Endothelial cell of umbilical vein (primary cell): ENCODE measurements at regions not wholly inside any gene's neighbourhood (a gene's known extent, or its start where the extent isn't known, plus 50 kb on each side); places are given as distances from the start of the nearest gene placed in this dataset.
A peak's percentile ranks its signal among the peaks of the same experiment; 100 is the strongest.

Experiments used
- BruUV-seq: library from RNA; stranded (reverse); fragments of 400-500 nt; replicated peaks from 2 replicates; lab custom pipeline; 2021; lab: Mats Ljungman, UMichigan
- CTCF ChIA-PET: fragments of 300-600, 350-600 bp; sonication (Branson Sonifier 250); formaldehyde crosslinking; loops from one replicate; lab custom pipeline; 2021; ENCODE audit warnings: antibody characterized with exemption, inconsistent platforms; lab: Charles Lee
- POLR2A ChIA-PET: fragments of 300-600, 350-600 bp; sonication (Branson Sonifier 250); formaldehyde crosslinking; loops from one replicate; lab custom pipeline; 2021; ENCODE audit warnings: antibody characterized with exemption, inconsistent platforms; lab: Charles Lee
- DNase-seq: peaks from one replicate; pipeline ENCODE4 v3.0.0-alpha.2; 2011; ENCODE audit warnings: low read depth, low spot score
- FAIRE-seq: peaks from 2 replicates; lab custom pipeline; 2011; peaks lifted over from hg19 to GRCh38; lab: Jason Lieb, UNC
- H2AFZ ChIP-seq: 2 replicates; pipeline ENCODE4 v1.6.0; 2012; ENCODE audit warnings: low read depth, low read length, control low read depth, inconsistent platforms
- H3K27ac ChIP-seq: 2 replicates; pipeline ENCODE4 v1.5.1; 2011; ENCODE audit warnings: low read depth, mild to moderate bottlenecking, control low read depth, low read length, moderate library complexity; ENCODE audit not compliant: insufficient read depth
- H3K27me3 ChIP-seq, 2 experiments: 2 replicates each; pipeline versions ENCODE4 v1.6.0 to v1.6.1; 2011; ENCODE audit warnings: low read length in 2 of 2, mixed read lengths in 1 of 2; ENCODE audit not compliant: control insufficient read depth in 2 of 2, insufficient read depth in 2 of 2
- H3K36me3 ChIP-seq, 2 experiments: 2 replicates in 1 of 2; 3 replicates in 1 of 2; pipeline ENCODE4 v1.5.1; 2011; ENCODE audit warnings: low read length in 2 of 2, mild to moderate bottlenecking in 1 of 2, moderate library complexity in 1 of 2; ENCODE audit not compliant: control insufficient read depth in 2 of 2, insufficient read depth in 2 of 2; ENCODE audit errors: extremely low read depth in 1 of 2
- H3K4me1 ChIP-seq: 3 replicates; pipeline ENCODE4 v1.5.1; 2011; ENCODE audit warnings: mild to moderate bottlenecking, low read length; ENCODE audit not compliant: control insufficient read depth, insufficient read depth; ENCODE audit errors: extremely low read depth
- H3K4me2 ChIP-seq: 2 replicates; pipeline ENCODE4 v1.6.1; 2011; ENCODE audit warnings: low read length, control low read depth, mixed read lengths; ENCODE audit not compliant: insufficient read depth
- H3K4me3 ChIP-seq, 3 experiments: fragments of 200-600 bp in 1 of 3; sonication (generic), shearing (Covaris generic) in 1 of 3; replicated peaks in 1 of 3; 2 replicates each; pipeline ENCODE4 v1.5.1; 2011 to 2016; ENCODE audit warnings: control low read depth in 3 of 3, low read length in 3 of 3, mild to moderate bottlenecking in 2 of 3, inconsistent platforms in 1 of 3, low read depth in 1 of 3, moderate library complexity in 1 of 3; ENCODE audit not compliant: insufficient read depth in 1 of 3
- H3K79me2 ChIP-seq: 2 replicates; pipeline ENCODE4 v1.6.0; 2012; ENCODE audit warnings: low read length, inconsistent platforms; ENCODE audit not compliant: control insufficient read depth, insufficient read depth
- H3K9ac ChIP-seq: replicated peaks from 2 replicates; pipeline ENCODE3; 2011; ENCODE audit warnings: low read length, control low read depth; ENCODE audit not compliant: insufficient read depth; ENCODE audit errors: extremely low read depth
- H3K9me1 ChIP-seq: replicated peaks from 3 replicates; pipeline ENCODE4 v1.6.0; 2011; ENCODE audit warnings: mild to moderate bottlenecking, low read length; ENCODE audit not compliant: control insufficient read depth, insufficient read depth; ENCODE audit errors: extremely low read depth
- H3K9me3 ChIP-seq: replicated peaks from 2 replicates; pipeline ENCODE4 v1.5.1; 2012; ENCODE audit warnings: low read length, inconsistent platforms; ENCODE audit not compliant: control insufficient read depth, insufficient read depth
- H4K20me1 ChIP-seq: replicated peaks from 2 replicates; pipeline ENCODE3; 2011; ENCODE audit warnings: mild to moderate bottlenecking, low read length; ENCODE audit not compliant: control insufficient read depth, insufficient read depth; ENCODE audit errors: extremely low read depth
- EZH2 ChIP-seq: IDR thresholded peaks from 2 replicates; pipeline ENCODE4 v1.6.1; 2012; ENCODE audit warnings: borderline replicate concordance, low read depth, mild to moderate bottlenecking, moderate library complexity, low read length, inconsistent platforms; ENCODE audit not compliant: severe bottlenecking
- FOS ChIP-seq: IDR thresholded peaks from 2 replicates; pipeline ENCODE4 v1.6.1; 2011; ENCODE audit warnings: mild to moderate bottlenecking, low read length, moderate library complexity, borderline replicate concordance; ENCODE audit not compliant: insufficient read depth
- GATA2 ChIP-seq: IDR thresholded peaks from 2 replicates; pipeline ENCODE4 v1.7.0; 2011; ENCODE audit warnings: low read depth, mild to moderate bottlenecking, moderate library complexity, mixed read lengths, low read length; ENCODE audit not compliant: insufficient read length, insufficient read depth
- JUN ChIP-seq: IDR thresholded peaks from 2 replicates; pipeline ENCODE4 v1.6.1; 2011; ENCODE audit warnings: borderline replicate concordance, low read depth; ENCODE audit not compliant: insufficient read length, insufficient read depth
- MYC ChIP-seq: IDR thresholded peaks from one replicate; pipeline ENCODE4 v1.6.1; 2011; ENCODE audit warnings: mild to moderate bottlenecking, low read depth, low read length
- POLR2A ChIP-seq: IDR thresholded peaks from 2 replicates; pipeline ENCODE4 v1.6.1; 2012; ENCODE audit warnings: low read depth, mild to moderate bottlenecking, control low read depth, low read length
- POLR2AphosphoS5 ChIP-seq: IDR thresholded peaks from 2 replicates; pipeline ENCODE4 v1.6.1; 2012; ENCODE audit warnings: low read depth, mild to moderate bottlenecking, control low read depth, low read length, moderate library complexity; ENCODE audit not compliant: insufficient read depth
- dilution Hi-C: fragments of 300-500 bp; cut with MboI; formaldehyde crosslinking; loops from one replicate; pipeline ENCODE4 v1.15.0; 2019; ENCODE audit warnings: low sequenced_read_pairs; ENCODE audit not compliant: extremely low pct_ligation_motif_present
- intact Hi-C: fragments of 100-400 bp; cut with micrococcal nuclease; formaldehyde crosslinking; loops from one replicate; pipeline ENCODE4 v1.10.0; 2022
- TF ChIP-seq, protein P1 (sequence below): IDR thresholded peaks from 2 replicates; pipeline ENCODE4 v1.6.1; 2011; ENCODE audit not compliant: insufficient read depth, insufficient read length
- TF ChIP-seq, protein P2 (sequence below), 2 donors: IDR thresholded peaks; 1 replicate in 1 of 2; 2 replicates in 1 of 2; pipeline ENCODE4 v1.5.1; 2011; ENCODE audit warnings: low read length in 2 of 2, mild to moderate bottlenecking in 2 of 2, moderate library complexity in 2 of 2, control low read depth in 1 of 2, inconsistent platforms in 1 of 2, low read depth in 1 of 2; ENCODE audit not compliant: insufficient read depth in 1 of 2; ENCODE audit errors: extremely low read depth in 1 of 2

DNA sequence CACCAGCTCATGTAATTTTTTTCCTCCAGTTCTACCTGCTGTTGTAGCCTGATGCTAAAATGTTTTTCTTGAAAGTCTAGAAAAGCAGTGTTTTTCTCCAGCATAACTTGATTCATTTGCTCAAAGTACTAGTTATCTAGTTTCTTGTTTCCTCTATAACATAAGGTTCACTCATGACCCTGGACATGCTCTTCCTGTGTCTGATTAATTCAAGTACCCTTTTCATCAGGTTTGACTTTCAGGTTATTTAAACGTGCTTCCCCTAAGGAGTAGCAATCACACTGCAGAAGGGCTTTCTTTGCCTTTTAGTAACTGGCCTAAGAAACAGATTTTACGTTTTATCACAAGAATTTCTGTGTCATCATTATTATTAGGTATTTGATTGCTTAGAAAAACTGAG, 66.8 kb upstream of the EGFL6 start:
- Histone ChIP-seq H4K20me1 (no peaks in the 10 kb centered on the region), H3K27ac (no peak overlapping the region), H3K9me3 (no peaks in the 10 kb centered on the region), H3K4me3 (no peak overlapping the region), H3K4me2 (no peak overlapping the region), H3K9me1 (no peaks in the 10 kb centered on the region), H3K36me3 (no peaks in the 10 kb centered on the region), H3K27me3 (no peaks in the 10 kb centered on the region), H2AFZ (no peak overlapping the region), H3K79me2 (no peaks in the 10 kb centered on the region), H3K9ac (no peak overlapping the region), H3K4me1 (no peaks in the 10 kb centered on the region)
- CTCF ChIA-PET: interaction anchor here (1.2 kb wide), 1 partner anchor 556 kb away, joined by 4 read pairs; no protein-coding TSS in a partner anchor
- POLR2A ChIA-PET: no interaction called here
- no TSS peak for BruUV-seq
- intact Hi-C loops: no loop called here
- FAIRE-seq (no peak), DNase-seq (peak; percentile 2)
- no peak for TF ChIP-seq MYC
- no peak for TF ChIP-seq POLR2A
- no peak for TF ChIP-seq JUN
- TF ChIP-seq FOS: no peak
- TF ChIP-seq EZH2: no peak
- TF ChIP-seq GATA2: no peak
- TF ChIP-seq, protein P1, sequence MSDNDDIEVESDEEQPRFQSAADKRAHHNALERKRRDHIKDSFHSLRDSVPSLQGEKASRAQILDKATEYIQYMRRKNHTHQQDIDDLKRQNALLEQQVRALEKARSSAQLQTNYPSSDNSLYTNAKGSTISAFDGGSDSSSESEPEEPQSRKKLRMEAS: no peak
- TF ChIP-seq POLR2AphosphoS5: no peak
- TF ChIP-seq, protein P2, sequence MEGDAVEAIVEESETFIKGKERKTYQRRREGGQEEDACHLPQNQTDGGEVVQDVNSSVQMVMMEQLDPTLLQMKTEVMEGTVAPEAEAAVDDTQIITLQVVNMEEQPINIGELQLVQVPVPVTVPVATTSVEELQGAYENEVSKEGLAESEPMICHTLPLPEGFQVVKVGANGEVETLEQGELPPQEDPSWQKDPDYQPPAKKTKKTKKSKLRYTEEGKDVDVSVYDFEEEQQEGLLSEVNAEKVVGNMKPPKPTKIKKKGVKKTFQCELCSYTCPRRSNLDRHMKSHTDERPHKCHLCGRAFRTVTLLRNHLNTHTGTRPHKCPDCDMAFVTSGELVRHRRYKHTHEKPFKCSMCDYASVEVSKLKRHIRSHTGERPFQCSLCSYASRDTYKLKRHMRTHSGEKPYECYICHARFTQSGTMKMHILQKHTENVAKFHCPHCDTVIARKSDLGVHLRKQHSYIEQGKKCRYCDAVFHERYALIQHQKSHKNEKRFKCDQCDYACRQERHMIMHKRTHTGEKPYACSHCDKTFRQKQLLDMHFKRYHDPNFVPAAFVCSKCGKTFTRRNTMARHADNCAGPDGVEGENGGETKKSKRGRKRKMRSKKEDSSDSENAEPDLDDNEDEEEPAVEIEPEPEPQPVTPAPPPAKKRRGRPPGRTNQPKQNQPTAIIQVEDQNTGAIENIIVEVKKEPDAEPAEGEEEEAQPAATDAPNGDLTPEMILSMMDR (IDR thresholded peaks at IDR 0.05; ENCODE audit: extremely low read depth in 1 of 2, insufficient read depth in 1 of 2, low read depth in 1 of 2, low read length in 2 of 2): no peak
- dilution Hi-C loops: no loop called here
